Nephron progenitor cell (in vitro differentiated cells): ENCODE measurements at regions not wholly inside any gene's neighbourhood (a gene's known extent, or its start where the extent isn't known, plus 50 kb on each side); places are given as distances from the start of the nearest gene placed in this dataset.

Experiments used
- DNase-seq: peaks from one replicate; pipeline ENCODE4 v3.0.0; 2021
- H3K27ac Mint-ChIP-seq: 2 replicates; pipeline ENCODE4 v1.8.0; 2021; ENCODE audit warnings: mild to moderate bottlenecking, moderate library complexity, mixed read lengths
- H3K27me3 Mint-ChIP-seq: 2 replicates; pipeline ENCODE4 v1.8.0; 2021; ENCODE audit warnings: mild to moderate bottlenecking, low read depth, mixed read lengths; ENCODE audit not compliant: poor library complexity
- H3K36me3 Mint-ChIP-seq: 2 replicates; pipeline ENCODE4 v1.8.0; 2021; ENCODE audit warnings: low read depth, mixed read lengths
- H3K4me1 Mint-ChIP-seq: 2 replicates; pipeline ENCODE4 v1.8.0; 2021; ENCODE audit warnings: mixed read lengths
- H3K4me3 Mint-ChIP-seq: 2 replicates; pipeline ENCODE4 v1.8.0; 2021; ENCODE audit warnings: mild to moderate bottlenecking, moderate library complexity, mixed read lengths
- H3K9me3 Mint-ChIP-seq: 2 replicates; pipeline ENCODE4 v1.8.0; 2021; ENCODE audit warnings: mild to moderate bottlenecking, moderate library complexity, mixed read lengths
- TF ChIP-seq, protein P1 (sequence below): fragments of 200-600 bp; sonication (generic); IDR thresholded peaks from 2 replicates; pipeline ENCODE4 v1.5.0; 2021; ENCODE audit warnings: antibody characterized with exemption

DNA sequence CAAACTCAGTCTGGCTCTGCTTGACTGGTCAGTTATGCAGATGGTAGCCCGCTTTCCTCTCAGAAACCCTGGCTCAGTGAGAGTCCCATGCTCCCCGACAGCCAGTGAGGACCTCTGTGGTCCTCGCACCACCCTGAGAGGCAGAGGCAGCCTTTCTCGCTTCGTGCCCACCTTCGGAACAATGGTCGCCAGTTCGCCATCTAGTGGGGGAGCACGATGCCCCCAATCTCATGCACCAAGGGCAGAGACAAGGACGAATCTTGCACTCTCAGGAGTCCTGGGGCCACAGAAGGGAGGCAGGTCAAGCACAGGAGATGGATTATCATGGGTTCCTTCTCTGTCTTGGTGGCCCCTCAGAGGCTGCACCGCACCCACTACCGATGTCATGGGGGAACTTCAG lies 75.2 kb downstream of the RHCG start:
- TF ChIP-seq, protein P1, sequence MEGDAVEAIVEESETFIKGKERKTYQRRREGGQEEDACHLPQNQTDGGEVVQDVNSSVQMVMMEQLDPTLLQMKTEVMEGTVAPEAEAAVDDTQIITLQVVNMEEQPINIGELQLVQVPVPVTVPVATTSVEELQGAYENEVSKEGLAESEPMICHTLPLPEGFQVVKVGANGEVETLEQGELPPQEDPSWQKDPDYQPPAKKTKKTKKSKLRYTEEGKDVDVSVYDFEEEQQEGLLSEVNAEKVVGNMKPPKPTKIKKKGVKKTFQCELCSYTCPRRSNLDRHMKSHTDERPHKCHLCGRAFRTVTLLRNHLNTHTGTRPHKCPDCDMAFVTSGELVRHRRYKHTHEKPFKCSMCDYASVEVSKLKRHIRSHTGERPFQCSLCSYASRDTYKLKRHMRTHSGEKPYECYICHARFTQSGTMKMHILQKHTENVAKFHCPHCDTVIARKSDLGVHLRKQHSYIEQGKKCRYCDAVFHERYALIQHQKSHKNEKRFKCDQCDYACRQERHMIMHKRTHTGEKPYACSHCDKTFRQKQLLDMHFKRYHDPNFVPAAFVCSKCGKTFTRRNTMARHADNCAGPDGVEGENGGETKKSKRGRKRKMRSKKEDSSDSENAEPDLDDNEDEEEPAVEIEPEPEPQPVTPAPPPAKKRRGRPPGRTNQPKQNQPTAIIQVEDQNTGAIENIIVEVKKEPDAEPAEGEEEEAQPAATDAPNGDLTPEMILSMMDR = no peak
- no peaks in the 10 kb centered on the region for H3K36me3 Mint-ChIP-seq
- peaks cover 100% of the 10 kb centered on the region for H3K27me3 Mint-ChIP-seq
- DNase-seq = no peak
- H3K4me3 Mint-ChIP-seq = no peak overlapping the region
- H3K9me3 Mint-ChIP-seq = no peaks in the 10 kb centered on the region
- no peaks in the 10 kb centered on the region for H3K4me1 Mint-ChIP-seq
- H3K27ac Mint-ChIP-seq = no peak overlapping the region

DNA sequence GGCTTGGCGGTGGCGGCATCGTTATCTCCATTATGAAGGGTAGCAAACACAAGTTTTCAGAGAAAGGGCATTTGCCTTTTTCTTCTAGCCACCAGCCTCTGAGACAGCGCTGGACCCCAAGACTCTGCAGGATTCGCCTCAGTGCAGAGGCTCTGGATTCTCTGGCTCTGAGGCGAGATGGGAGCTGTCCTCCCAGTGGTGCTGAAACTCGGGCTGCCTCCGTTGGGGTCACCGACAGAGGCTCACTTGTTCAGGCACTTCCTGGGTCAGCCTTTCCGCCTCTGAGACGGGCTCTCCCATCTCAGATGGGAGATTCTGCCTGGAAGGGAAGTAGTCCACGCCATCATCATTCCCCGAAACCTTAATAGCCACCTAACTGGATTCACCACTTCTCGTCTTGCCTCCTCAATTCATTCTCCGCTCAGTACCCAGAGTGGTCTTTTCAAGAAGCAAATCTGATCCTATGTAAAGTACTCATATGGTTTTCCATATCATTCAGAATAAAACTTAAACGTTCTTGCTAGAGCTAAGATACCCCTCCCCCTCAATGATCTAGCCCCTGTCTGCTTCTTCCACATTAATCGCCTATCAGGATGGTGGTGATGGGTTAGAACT lies 76.9 kb downstream of the RHCG start:
- DNase-seq = peak; percentile 96

DNA sequence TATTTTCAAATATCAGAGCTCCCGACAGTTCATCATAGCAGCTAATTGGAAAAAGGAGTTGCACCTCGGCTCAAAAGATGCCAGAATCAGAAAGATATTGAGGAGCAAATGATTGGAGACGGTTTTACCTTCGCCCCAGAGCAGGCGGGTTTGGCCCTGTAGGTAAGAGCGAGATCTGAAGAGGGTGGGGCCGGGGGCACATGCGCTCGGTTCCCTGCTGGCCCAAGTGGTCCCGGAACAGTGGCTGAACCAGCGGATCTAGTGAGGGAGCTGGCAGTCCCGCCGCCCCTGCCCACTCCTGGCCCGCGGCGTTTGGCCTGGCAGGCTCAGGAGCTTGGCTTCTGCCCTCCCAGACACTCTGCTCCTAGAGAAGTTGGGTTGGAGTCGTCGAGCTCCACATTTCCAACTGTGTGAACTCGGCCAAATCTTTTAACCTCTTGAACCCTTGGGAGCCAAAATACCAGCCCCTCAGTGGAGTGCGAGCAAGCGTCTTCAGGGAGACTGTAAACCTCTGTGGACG lies 79.1 kb downstream of the RHCG start:
- Mint-ChIP-seq H3K9me3 (no peaks in the 10 kb centered on the region), H3K36me3 (no peaks in the 10 kb centered on the region), H3K27me3 (peaks cover 100% of the 10 kb centered on the region), H3K4me3 (no peak overlapping the region), H3K27ac (no peak overlapping the region), H3K4me1 (no peaks in the 10 kb centered on the region)
- no peak for DNase-seq
- TF ChIP-seq, protein P1 = no peak

More for the DNA sequence above, 76.9 kb downstream of the RHCG start:
- H3K36me3 Mint-ChIP-seq = no peaks in the 10 kb centered on the region
- no peaks in the 10 kb centered on the region for H3K4me1 Mint-ChIP-seq
- H3K27ac Mint-ChIP-seq = no peak overlapping the region
- no peak overlapping the region for H3K4me3 Mint-ChIP-seq
- TF ChIP-seq, protein P1 = no peak
- peaks cover 100% of the 10 kb centered on the region for H3K27me3 Mint-ChIP-seq
- H3K9me3 Mint-ChIP-seq = no peaks in the 10 kb centered on the region

DNA sequence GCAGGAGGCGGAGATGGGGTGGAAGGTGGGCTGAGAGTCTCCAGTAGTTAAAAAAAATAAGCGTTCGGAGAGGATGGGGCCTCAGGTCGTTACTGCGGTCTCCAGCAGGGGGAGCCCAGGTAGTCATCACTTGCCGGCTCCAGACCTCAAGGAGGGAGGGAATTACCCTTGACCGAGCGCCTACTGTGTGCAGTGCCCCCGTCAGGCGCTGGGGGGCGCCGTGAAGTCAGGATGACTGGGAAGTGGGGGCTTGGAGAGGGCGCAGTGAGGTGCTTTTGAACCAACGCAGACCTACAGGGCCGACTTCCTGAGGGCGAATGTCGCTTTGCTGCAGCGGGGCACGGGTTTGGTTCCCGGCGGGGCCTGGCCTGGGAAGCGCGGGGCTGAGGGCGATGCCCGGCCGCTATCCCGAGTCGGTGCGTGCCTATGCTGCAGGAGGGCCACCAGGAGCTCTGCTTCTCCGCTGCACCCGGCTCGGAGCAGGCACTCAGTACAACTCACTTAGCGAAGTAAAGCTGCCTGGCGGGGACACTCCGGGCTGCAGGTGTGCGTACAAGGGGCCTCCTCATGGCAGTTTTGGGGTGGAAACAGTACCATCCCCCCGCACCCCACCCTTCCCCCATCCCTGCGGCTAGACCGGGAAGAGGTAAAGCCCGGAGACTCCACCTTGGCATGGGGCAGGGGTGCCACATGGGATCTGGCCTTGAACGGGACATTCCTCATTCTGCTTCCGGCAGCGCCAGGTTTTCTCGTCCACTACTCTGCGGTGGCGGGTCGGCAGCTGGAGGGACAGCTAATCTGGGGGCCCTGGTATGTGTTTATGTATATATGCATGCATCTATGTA lies 79.8 kb downstream of the RHCG start:
- peaks cover 100% of the 10 kb centered on the region for H3K27me3 Mint-ChIP-seq

DNA sequence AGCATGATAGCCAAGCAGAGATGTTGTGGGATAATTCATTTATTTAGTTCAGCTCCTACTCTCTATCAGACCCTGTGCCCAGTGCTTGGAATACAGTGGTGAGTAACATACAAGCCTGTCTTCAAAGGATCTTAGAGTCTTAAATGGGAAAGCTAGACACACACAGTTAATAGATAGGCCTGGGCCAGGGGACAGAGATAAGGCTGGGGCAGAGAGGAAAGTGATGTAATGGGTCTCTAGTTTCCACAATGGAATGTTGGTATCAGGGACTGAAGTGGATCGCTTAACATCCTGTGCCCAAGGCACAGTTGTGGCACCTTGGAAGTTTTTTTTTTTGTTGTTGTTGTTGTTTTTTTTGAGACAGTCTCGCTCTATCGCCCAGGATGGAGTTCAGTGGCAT lies 79.9 kb upstream of the POLG start:
- H3K4me1 Mint-ChIP-seq = no peaks in the 10 kb centered on the region

More for the DNA sequence above, 79.8 kb downstream of the RHCG start:
- Mint-ChIP-seq H3K4me1 (no peaks in the 10 kb centered on the region), H3K9me3 (no peaks in the 10 kb centered on the region), H3K4me3 (no peak overlapping the region), H3K27ac (no peak overlapping the region), H3K36me3 (no peaks in the 10 kb centered on the region)
- peak; percentile 91 for DNase-seq
- TF ChIP-seq, protein P1 = peak; percentile 98

More for the DNA sequence above, 79.9 kb upstream of the POLG start:
- no peak overlapping the region for H3K27ac Mint-ChIP-seq
- no peak overlapping the region for H3K4me3 Mint-ChIP-seq
- TF ChIP-seq, protein P1 = no peak
- no peaks in the 10 kb centered on the region for H3K9me3 Mint-ChIP-seq
- DNase-seq = no peak
- H3K36me3 Mint-ChIP-seq = no peaks in the 10 kb centered on the region
- peaks cover 100% of the 10 kb centered on the region for H3K27me3 Mint-ChIP-seq
